ENCODE measurements at regions not wholly inside any gene's neighbourhood (a gene's known extent, or its start where the extent isn't known, plus 50 kb on each side); places are given as distances from the start of the nearest gene placed in this dataset.

DNA sequence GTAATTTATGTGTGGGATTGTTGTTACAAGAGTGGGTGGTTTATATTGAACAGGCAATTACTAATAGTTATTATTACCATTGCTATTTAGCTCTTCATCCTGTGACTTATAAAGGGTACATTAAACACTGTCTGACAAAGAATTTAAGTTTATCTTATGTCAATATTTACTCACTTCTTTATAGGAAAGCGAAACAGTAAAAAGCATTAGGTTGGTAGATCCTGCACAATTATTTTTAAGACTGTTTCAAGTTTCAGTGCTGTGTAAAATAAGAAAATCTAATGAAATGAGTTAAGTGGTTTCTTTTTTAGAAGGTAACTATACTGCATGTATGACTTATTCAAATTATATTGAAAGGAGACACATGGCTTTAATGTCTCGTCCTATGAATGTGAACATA is 135.8 kb upstream of the MAP3K7 start:
- DNase-seq (no peak), ATAC-seq (no peak)
- H3K4me1 ChIP-seq: no peaks in the 10 kb centered on the region
- no peaks in the 10 kb centered on the region for H3K9me3 ChIP-seq
- H3K4me3 ChIP-seq: no peak overlapping the region
- intact Hi-C loops (cut with DNase I): no loop called here
- H3K36me3 ChIP-seq: no peaks in the 10 kb centered on the region
- TF ChIP-seq, protein P1, sequence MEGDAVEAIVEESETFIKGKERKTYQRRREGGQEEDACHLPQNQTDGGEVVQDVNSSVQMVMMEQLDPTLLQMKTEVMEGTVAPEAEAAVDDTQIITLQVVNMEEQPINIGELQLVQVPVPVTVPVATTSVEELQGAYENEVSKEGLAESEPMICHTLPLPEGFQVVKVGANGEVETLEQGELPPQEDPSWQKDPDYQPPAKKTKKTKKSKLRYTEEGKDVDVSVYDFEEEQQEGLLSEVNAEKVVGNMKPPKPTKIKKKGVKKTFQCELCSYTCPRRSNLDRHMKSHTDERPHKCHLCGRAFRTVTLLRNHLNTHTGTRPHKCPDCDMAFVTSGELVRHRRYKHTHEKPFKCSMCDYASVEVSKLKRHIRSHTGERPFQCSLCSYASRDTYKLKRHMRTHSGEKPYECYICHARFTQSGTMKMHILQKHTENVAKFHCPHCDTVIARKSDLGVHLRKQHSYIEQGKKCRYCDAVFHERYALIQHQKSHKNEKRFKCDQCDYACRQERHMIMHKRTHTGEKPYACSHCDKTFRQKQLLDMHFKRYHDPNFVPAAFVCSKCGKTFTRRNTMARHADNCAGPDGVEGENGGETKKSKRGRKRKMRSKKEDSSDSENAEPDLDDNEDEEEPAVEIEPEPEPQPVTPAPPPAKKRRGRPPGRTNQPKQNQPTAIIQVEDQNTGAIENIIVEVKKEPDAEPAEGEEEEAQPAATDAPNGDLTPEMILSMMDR (IDR thresholded peaks at IDR 0.05): no peak
- H3K27ac ChIP-seq: no peak overlapping the region
- H3K27me3 ChIP-seq (ENCODE audit: low read depth): no peaks in the 10 kb centered on the region

DNA sequence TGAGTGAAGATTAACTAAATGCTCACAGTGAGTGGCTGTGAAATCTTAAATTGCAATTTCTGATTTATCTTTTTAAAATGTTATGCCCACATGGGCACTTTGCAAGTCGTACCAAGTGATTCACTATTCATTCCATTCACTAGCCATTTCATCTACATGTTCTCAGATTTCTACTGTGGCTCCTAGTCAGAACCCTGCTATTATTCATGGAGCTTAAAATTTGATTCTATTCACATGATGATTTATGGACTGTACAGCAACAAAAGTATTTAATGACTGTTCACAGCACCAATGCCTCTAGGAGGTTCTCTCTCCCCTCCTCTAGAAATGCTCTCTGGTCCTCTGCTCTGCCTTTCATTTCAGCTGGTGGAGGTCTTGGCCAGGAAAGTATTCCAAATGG is 133.5 kb upstream of the MAP3K7 start:
- H3K27ac ChIP-seq: no peak overlapping the region
- H3K4me1 ChIP-seq: no peaks in the 10 kb centered on the region
- DNase-seq: no peak
- intact Hi-C loops (cut with DNase I): no loop called here
- no peak overlapping the region for H3K4me3 ChIP-seq
- H3K27me3 ChIP-seq (ENCODE audit: low read depth): no peaks in the 10 kb centered on the region
- TF ChIP-seq, protein P1 (IDR thresholded peaks at IDR 0.05): no peak
- no peak for ATAC-seq
- no peaks in the 10 kb centered on the region for H3K36me3 ChIP-seq
- H3K9me3 ChIP-seq: no peaks in the 10 kb centered on the region

DNA sequence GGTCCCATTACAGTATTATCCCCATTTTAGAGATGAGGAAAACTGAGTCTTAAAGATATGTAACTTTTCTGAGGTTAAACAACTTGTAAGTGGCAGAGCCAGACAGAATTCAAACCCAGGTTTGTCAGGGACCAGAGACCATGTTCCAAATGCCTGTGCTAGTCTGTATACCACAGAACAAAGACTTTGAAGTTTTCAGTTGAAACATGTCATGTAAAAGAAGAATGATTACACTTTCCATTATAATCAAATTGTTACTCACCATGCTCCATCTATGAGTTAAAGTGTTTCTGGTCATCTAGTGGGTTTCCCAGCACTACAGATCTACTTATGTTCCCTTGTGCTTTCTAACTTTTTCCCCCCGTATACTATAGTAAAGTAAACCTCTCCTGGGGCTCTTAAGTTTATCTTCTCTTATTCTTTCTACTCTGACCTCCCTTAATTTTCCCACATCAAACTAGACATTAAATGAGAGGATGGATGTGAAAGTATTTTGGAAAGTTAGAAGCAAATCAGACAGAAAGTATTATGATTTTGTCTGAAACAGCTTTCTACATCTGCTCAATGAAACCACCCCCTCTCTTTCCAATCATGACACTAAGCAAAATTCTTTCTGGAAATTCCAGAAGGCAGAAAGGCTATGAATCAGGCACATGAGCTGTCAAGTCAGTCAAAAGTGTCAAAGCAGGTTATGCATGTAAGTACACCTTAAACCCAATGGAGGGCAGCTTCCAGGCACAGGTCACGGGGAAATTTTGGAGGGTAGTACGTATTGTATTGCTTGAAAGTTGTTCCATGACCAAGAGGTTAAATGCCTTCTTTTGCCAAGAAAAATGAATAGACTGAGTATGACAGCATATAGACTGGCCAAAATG is 132.7 kb upstream of the MAP3K7 start:
- intact Hi-C loops (cut with DNase I): no loop called here
- no peaks in the 10 kb centered on the region for H3K27me3 ChIP-seq (ENCODE audit: low read depth)
- no peak for DNase-seq
- no peak for ATAC-seq
- no peaks in the 10 kb centered on the region for H3K36me3 ChIP-seq
- TF ChIP-seq, protein P1 (IDR thresholded peaks at IDR 0.05): no peak
- no peak overlapping the region for H3K27ac ChIP-seq
- H3K4me1 ChIP-seq: no peaks in the 10 kb centered on the region
- H3K9me3 ChIP-seq: no peaks in the 10 kb centered on the region
- no peak overlapping the region for H3K4me3 ChIP-seq

DNA sequence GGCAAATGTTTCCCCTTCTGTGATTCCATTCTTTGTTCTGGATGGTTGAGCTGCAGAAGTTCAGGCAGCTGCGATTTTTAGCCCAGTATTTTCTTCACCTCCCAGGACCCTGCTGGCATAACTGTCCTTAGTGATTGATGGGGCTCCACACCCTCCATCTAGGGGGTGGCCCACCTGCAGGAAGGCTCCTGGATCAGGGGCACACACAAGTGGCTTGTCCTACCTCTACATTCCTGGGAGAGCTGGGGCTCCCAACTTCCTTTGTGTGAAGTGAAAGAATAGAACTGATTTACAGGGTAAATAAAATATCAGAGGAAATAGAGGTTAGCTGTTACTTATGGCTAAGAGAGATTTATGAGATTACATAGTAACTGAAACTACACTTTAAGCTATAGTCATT is 129.5 kb upstream of the MAP3K7 start:
- intact Hi-C loops (cut with DNase I): no loop called here
- ATAC-seq: no peak

DNA sequence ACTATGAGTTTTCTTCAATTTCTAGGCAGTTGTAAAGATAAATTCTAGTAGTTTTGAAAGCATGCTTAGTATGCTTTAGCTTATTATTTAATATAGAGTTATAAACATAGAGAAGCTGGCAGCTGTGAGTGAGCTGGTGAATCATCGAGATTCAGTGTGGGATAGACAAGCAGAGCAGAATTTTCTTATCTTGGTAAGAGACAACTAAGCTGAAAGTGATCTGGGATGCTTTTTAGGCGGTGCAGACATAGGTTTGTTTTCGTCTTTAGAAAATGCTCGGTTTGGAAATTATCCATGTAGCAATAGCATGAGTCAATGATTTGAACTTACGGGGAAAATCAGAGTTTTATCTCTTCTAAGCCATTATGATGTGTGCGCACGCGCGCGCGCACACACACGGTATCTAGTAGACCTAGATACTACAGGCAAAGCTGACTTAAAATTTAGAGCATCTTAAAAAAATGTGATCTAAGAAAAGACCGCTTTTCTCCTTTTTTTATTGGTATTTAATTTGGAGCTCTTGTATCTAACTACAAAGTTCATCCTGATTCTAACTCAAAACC is 128.3 kb upstream of the MAP3K7 start:
- ATAC-seq (no peak), DNase-seq (no peak)
- H3K27ac ChIP-seq: no peak overlapping the region
- TF ChIP-seq, protein P1 (IDR thresholded peaks at IDR 0.05): no peak
- no peak overlapping the region for H3K4me3 ChIP-seq
- H3K36me3 ChIP-seq: no peaks in the 10 kb centered on the region
- H3K27me3 ChIP-seq (ENCODE audit: low read depth): no peaks in the 10 kb centered on the region
- intact Hi-C loops (cut with DNase I): no loop called here
- no peaks in the 10 kb centered on the region for H3K9me3 ChIP-seq
- no peaks in the 10 kb centered on the region for H3K4me1 ChIP-seq

More for the DNA sequence above, 129.5 kb upstream of the MAP3K7 start:
- TF ChIP-seq, protein P1 (IDR thresholded peaks at IDR 0.05): no peak
- Histone ChIP-seq H3K4me3 (no peak overlapping the region), H3K27ac (no peak overlapping the region), H3K9me3 (no peaks in the 10 kb centered on the region), H3K4me1 (no peaks in the 10 kb centered on the region), H3K36me3 (no peaks in the 10 kb centered on the region), H3K27me3 (ENCODE audit: low read depth) (no peaks in the 10 kb centered on the region)
- DNase-seq: no peak

Measured in lower lobe of right lung (tissue), 2 donors.